Activated CD8-positive, alpha-beta memory T cell treated with anti-CD3 and anti-CD28 coated beads for 36 hours (primary cell): ENCODE measurements at regions not wholly inside any gene's neighbourhood (a gene's known extent, or its start where the extent isn't known, plus 50 kb on each side); places are given as distances from the start of the nearest gene placed in this dataset.
"Not testable (repeated sequence)": the region's sequence is repeated elsewhere in the genome, so short reads cannot be mapped to it uniquely, and the experiment has no call there.

ENCODE experiments used
- CTCF ChIA-PET: fragments of 350-600 bp; sonication (Branson Sonifier 250); formaldehyde crosslinking; loops from one replicate; lab custom pipeline; 2021; ENCODE audit warnings: antibody characterized with exemption; lab: Charles Lee
- POLR2A ChIA-PET: fragments of 350-600 bp; sonication (Branson Sonifier 250); formaldehyde crosslinking; loops from one replicate; lab custom pipeline; 2021; ENCODE audit warnings: antibody characterized with exemption; lab: Charles Lee

DNA sequence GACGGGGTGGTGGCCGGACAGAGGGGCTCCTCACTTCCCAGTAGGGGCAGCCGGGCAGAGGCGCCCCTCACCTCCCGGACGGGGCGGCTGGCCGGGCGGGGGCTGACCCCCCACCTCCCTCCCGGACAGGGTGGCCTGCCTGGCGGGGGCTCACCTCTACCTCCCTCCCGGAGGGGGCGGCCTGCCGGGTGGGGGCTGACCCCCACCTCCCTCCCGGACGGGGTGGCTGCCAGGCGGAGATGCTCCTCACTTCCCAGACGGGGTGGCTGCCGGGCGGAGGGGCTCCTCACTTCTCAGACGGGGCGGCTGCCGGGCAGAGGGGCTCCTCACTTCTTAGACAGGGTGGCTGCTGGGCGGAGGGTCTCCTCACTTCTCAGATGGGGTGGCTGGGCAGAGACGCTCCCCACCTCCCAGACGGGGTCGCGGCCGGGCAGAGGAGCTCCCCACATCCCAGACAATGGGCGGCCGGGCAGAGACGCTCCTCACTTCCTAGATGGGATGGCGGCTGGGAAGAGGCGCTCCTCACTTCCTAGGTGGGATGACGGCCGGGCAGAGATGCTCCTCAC is 239.8 kb downstream of the AASDHPPT start:
- CTCF ChIA-PET, POLR2A ChIA-PET: not testable (repeated sequence)

DNA sequence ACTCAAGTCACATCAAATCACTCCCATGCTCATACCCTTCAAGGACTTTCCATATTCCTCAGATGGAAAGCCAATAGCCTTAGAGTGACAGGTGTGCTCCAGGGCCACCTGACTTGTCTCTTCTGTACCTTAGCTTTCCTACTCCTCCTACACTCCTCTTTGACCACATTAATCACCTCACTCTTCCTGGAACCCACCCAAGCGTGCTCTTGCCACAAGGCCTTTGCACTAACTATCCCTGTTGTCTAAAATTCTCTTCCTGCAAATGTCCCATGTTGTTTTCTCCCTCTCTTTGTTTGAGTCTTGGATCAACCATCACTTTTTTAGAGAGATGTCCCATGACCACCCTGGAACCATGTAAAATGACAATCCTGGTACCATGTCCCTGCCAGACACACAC is 244.1 kb downstream of the AASDHPPT start:
- POLR2A ChIA-PET, result no interaction called here
- CTCF ChIA-PET, result no interaction called here

DNA sequence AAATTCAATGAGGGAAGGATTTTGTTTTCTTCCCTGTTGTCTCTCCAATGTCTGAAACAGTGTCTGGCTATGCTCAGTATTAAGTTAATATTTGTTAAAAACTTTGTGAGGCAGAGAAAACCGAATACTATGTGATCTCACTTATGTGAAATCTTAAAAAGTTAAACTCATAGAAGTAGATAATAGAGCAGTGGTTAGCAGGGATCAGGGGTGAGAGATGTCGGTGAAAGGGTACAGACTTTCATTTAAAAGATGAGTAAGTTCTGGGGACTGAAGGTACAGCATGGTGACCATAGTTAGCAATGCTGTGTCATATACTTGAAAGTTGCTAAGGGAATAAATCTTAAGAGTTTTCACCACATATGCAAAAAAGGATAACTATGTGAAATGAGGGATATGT is 244.6 kb downstream of the AASDHPPT start:
- POLR2A ChIA-PET, result no interaction called here
- CTCF ChIA-PET, result no interaction called here

DNA sequence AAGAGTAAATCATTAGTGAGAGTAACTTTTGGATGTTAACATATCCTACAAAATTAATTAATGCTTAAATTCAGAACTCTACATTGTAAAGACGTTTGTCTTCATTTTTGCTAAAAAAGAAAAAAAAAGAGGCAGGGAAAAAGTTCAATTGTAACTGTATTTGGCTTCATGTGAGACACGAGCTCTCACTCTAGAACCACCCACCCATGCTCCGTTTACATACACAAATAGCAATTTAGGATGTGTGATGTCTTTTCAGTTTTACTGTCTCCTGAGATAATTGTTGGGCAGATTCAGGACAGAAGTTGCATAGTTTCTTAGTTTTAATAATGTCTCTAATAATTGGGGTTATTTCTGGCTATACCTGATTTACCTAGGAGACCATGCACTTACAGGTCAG is 248.6 kb downstream of the AASDHPPT start:
- POLR2A ChIA-PET, result no interaction called here
- CTCF ChIA-PET, result no interaction called here

DNA sequence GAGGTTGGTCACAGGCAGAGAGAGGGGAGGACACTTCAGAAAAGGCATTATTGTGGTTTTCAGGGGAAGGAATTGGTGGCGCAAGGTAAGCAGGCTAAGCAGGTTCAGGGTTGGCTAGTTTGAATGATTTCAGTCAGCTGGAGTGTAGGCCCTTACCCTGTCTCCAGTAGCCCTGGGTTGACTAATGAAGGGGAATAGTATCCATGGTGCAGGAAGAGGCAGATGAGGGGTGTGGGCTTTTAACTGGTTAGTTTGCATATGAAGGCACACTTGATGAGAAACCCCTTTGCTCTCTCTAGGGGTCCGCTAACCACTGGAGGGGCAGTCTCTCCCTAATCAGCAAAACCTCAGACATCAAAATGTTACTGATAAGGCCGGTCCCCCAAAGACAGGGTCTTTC is 249.7 kb downstream of the AASDHPPT start:
- CTCF ChIA-PET, result interaction anchor here (0.7 kb wide), 1 partner anchor 341 kb away, joined by 3 read pairs; no protein-coding TSS in a partner anchor
- POLR2A ChIA-PET, result no interaction called here

DNA sequence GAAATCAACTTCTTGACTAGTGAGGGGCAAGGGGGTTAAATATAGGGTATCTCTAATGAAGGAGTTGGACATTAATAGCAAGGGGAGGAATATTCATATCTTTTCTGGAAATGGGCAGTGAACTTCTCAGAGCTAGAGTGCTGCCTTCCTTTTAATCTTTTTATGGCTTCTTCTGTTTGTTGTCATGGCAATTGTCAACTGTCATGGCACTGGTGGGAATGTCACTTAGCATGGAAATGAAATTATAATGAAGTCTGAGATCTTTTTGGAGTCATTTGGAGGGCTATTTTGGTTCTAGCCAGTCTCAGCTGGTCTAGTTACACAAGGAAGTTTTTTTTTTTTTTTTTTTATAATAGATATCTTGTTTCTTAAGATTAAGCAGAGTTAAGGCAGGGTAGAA is 250.2 kb downstream of the AASDHPPT start:
- CTCF ChIA-PET, result interaction anchor here (0.7 kb wide), 1 partner anchor 341 kb away, joined by 3 read pairs; no protein-coding TSS in a partner anchor

DNA sequence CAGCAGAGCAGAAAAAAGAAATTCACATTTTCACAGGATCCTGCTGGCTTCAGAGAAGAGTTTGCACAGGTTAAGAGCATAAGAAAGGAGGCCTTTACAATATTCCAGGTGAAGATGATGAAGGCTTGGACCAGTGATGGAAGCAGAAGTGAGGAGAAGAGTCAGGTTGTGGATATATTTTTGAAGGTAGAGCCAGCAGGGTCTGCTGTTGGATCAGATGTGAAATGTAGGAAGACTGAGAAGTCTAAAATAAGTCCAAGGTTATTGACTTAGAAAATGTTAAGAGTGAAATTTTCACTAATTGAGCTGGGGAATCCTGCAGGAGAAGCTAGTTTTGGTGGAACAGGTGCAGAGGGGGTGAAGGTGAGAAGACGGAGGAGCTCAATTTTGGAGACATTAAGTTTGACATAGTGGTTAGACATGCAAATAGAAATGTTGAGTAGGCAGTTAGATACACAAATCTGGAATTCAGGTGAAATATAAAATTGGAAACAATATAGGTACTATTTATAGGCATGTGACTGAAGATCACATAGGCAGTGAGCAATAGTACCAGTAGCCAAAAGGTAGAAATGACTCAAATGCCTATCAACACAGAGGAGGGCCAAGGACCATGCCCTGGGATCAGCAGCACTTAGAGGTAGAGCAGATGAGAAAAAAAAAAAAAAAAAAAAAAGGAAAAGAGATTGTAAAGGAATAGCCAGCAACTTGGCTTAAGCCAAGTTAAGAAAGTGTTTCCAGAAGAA is 252.0 kb downstream of the AASDHPPT start:
- POLR2A ChIA-PET, result no interaction called here
- CTCF ChIA-PET, result interaction anchor here (0.7 kb wide), 1 partner anchor 603 kb away, joined by 4 read pairs; no protein-coding TSS in a partner anchor

More for the DNA sequence above, 250.2 kb downstream of the AASDHPPT start:
- POLR2A ChIA-PET, result no interaction called here

DNA sequence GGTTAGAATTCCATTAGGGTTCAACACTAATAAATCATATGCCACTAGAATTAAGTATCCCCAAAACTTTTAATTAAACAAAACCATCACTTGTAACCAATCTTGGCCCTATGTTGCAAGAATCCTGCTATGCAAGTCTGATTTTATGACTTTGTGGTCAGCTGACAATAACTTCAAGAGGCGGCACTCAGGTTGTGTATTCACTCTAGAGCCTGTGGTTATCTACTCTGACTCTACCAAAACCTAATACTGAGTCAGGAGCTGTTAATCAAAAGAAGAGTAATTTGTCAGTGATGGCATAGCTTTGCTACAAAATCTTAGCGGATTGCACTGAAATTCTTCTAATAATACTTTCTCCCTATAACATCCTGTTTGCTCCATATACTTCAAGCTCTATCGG is 253.7 kb downstream of the AASDHPPT start:
- CTCF ChIA-PET, result no interaction called here
- POLR2A ChIA-PET, result no interaction called here

DNA sequence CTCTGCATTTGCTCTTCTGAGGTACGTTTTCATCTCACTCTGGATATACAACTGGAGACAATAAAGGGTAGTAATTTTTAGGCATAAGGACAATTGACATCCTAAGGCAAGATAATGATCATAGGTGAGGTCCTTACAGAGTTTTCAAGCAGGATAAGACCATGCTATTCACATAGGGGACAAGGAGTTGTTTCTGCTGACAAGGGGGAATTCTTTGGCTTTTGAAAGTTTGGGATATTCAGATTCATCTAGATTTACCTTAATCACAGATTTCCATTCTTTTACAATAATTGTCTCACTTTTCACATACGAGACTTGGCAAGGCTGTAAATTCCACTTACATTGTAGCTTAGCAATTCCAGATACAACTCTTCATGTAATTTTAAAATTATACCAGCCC is 256.2 kb downstream of the AASDHPPT start:
- ChIA-PET CTCF (no interaction called here), POLR2A (no interaction called here)

DNA sequence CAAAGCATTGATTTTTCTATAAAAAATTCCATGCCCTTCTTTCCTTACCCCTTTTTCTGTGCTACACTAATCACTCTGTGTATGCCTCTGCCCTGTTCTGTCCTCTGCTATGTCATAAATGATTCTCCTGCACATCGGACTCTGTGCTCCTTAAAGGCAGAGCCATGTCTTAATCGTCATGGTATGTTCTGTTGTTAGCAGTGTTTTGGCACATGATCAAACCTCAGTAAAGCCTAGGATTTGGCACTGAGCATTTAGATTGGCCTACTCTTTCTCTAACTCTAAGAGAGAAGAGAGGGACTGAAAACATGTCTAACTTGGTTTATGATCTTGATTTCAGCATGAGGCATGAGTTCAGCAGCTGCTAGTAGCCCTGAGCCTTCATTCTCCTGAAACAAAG is 266.9 kb downstream of the AASDHPPT start:
- CTCF ChIA-PET, result no interaction called here
- POLR2A ChIA-PET, result no interaction called here

DNA sequence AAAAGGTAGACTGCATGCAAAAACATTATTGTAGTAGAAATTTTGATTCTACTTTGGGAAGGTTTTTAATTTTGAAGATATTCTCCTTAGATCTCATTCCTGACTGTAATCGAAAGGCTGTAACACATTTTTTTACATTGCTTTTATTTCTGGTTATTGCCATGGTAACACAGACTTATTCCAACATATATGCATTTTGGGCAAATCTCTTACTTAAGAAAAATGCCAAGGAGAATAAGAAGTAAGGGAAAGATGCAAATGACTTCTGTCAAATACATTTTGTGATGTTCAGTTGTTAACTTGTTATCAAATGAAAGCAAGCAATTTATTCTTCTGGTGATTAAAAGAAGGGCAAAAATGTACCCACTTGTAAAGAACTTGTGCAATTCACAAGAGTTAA is 267.5 kb downstream of the AASDHPPT start:
- ChIA-PET CTCF (no interaction called here), POLR2A (no interaction called here)

DNA sequence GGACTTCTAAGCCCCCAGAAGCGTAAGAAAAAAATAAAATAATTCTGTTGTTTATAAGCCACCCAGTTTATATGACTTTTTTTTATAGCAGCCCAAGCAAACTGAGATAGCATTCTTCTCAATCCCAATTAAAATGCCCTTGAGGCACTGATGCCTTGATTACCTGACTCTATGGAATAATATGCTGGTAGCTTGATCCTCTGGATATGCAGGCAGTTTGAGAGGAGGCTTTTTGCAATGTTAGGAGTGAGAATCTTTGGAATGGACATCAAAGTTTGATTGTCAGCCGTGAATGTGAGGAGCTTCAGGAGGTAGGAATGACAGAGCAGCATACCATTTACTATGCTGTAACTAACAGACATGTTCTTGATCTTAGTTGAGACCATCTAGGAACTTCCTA is 275.6 kb downstream of the AASDHPPT start:
- ChIA-PET POLR2A (no interaction called here), CTCF (no interaction called here)

DNA sequence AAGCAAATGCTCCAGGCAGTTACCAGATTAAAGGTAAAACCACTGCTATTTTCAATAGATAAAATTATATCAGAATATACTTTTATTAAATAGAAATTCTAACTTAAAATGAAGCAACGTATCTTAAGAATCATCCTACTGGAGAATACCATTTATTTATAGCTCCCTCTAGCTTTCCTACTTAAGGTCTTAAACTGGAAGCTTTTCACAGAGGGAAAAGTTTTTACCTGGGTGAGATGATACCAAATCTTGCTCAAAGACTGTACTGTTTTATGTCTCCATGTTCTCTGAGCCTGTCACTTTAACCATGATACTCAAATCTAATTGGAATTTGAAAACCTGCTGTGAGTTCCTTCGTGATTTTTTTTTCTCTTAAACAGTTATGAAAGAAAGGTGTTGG is 291.8 kb downstream of the AASDHPPT start:
- POLR2A ChIA-PET, result no interaction called here
- CTCF ChIA-PET, result no interaction called here

DNA sequence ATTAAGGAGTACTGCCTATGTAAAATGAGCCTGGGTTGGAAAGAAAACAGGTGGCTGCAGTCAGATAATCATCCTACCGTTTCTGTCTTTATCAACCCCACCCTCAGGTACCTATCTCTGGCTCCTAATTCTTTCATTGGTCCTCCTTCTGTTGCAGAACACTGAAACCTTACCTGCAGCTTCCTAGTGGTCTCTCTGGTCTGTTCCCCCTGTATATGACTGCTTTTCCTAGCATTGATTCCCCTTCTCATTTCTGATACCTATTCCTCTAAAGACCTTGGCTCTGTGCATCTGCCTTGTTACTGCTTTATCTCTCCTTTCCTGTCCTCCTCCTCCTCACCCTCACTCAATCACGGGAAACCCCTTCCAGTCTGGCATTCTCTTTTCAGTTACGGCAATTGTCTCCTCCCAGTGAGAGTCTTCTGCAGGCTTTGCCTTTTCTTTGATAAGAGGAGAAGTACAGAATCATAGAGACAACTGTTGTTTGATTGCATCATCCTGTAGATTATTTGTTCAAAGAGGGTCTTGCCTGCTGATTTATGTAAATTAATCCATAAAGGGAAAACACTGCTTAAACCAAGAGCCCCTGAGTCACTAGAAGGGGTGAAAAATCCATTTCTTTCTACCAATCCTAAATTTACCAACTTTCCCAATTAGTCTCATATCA is 301.2 kb downstream of the AASDHPPT start:
- CTCF ChIA-PET, result no interaction called here

DNA sequence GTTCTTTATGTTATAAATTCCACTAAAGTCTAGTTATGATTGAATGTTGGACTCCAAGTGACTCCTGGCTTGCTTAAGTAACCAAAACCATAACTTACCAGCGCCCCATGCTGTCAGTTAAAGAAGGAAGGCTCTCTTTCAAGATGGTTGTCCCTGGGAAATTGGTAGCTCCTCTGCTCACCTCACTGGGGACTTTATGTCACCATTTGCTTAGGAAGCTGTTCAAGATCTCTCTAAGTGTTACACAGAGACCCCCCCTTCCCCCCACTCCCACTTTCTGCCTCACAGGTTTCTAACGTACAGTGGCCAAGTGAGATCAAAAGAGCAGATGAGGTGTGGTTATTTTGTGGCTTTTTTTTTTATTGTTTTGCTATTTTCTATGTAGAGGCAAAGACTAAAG is 301.8 kb downstream of the AASDHPPT start:
- ChIA-PET CTCF (no interaction called here), POLR2A (no interaction called here)

More for the DNA sequence above, 301.2 kb downstream of the AASDHPPT start:
- POLR2A ChIA-PET, result no interaction called here

DNA sequence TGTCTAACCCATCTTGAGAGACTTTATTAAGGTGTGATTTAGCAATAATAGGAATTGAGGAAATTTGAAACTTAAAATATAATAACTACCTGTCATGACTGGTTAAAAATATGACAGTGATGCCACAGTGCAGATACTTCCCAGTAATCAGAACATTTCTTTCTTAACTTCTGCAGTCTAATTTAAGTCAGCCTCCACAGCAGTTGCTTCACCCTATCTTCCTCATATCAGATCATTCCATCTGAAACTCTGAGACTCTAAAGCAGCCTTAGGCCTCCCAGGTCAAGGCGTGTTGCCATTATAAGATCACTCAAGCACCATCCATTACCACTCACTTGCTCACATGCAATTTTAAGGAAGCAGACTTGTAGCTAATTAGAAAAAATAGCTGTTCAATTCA is 302.2 kb downstream of the AASDHPPT start:
- ChIA-PET CTCF (no interaction called here), POLR2A (no interaction called here)

DNA sequence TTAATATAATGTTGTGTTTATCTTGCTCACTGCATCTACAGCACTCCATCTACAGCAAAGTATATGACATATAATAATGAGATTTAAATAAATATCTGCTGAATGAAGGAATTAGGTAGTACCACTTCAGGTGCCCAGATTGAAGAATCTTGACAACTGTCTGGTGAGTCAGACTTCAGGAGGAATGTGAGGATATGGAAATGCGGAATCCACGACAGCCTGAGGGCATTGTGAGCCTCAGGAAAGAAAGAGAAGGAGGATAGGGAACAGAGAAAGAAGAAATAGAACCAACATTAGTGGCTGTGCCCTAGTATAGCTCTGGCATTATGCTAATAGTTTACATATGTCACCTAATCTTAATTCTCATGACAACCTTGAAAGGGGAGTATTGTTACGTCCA is 304.4 kb downstream of the AASDHPPT start:
- CTCF ChIA-PET, result no interaction called here
- POLR2A ChIA-PET, result no interaction called here

DNA sequence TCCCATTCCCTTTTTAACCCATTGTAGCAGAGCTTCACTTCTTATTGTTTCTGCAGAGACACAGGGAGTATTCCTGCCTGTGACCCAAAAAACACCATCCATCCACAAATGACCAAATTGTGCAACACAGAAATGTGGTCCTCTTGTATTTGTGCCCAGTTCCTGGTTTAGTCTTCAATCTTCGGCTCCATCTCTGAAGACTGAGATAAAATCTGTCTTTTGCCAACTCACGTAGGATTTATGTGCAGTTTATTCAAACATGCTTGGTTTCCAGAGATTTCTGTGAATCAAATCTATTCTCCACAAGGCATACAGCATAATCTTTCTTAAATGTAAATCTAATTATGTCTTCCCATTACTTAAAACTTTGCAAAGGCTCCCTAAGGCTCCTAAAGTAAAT is 307.0 kb downstream of the AASDHPPT start:
- POLR2A ChIA-PET, result no interaction called here
- CTCF ChIA-PET, result no interaction called here

DNA sequence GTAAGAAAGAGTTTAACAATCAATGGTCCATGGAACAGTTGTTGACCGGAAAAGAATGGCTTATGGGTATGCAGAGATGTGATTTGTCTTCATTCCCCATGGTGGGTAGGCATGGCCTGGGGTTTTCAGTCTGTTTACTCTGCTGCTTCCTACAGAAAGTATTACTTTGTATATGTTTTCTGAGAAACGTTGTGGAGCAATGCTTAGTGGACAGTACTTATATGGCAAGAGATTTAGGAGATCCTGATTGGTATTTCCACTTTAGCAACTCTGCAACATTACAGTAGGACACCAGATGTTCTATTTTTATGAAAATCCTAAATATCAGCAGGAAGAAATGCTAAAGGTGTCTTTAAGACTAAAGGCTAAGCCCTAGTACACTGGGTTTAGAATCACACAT is 309.1 kb downstream of the AASDHPPT start:
- ChIA-PET POLR2A (no interaction called here), CTCF (no interaction called here)

DNA sequence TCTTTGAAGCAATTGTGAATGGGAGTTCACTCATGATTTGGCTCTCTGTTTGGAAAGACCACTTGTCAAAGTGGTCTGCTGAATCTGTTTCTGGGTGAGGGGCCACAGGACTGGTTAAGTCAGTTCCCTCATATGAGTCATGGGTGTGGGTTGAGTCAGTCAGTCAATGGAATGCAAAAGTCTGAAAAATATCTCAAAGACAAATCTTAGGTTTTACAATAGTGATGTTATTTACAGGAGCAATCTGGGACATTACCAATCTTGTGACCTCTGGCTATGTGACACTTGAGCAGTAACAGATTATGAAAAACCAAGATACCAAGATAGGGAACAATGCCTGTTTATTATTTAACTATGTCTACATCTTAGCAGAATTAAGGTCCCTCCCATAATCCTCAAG is 311.6 kb downstream of the AASDHPPT start:
- ChIA-PET POLR2A (no interaction called here), CTCF (no interaction called here)

DNA sequence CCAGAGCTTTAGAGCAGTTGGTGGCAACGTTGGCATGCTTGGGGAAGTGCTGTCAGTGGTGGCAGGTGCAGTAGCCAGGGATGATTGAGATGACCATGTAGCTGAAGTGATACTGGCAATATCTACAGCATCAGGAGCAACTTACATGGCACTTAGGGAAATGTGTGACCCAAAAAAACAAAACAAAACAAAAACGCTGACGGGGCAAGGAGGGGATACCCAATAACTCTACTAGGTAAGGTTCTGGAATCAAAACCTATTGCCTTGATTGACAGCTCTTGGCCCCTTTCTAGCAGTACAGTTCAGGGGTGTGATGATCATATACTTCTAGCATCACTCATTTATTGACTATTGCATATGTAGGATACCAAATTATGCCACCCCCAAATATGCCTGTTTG is 312.6 kb downstream of the AASDHPPT start:
- ChIA-PET CTCF (no interaction called here), POLR2A (no interaction called here)
